ENCODE measurements at regions not wholly inside any gene's neighbourhood (a gene's known extent, or its start where the extent isn't known, plus 50 kb on each side); places are given as distances from the start of the nearest gene placed in this dataset.

DNA sequence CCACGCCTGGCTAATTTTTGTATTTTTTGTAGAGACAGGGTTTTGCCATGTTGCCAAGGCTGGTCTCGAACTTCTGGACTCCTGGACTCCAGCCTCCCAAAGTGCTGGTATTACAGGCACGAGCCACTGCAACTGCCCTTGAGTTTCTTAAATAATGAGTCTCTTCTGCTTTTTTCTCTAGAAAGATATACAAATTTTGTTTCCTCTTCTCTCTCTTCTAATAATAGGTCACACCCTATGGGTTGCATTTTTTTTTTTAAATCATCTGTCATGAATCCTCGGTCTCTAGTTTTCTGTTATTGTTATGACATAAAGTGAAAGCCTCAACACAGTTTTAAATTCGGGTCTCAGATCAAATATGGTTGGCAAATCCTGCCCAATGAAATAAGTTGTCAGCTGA lies 111.2 kb downstream of the IL12A start:
- TF ChIP-seq, protein P1, sequence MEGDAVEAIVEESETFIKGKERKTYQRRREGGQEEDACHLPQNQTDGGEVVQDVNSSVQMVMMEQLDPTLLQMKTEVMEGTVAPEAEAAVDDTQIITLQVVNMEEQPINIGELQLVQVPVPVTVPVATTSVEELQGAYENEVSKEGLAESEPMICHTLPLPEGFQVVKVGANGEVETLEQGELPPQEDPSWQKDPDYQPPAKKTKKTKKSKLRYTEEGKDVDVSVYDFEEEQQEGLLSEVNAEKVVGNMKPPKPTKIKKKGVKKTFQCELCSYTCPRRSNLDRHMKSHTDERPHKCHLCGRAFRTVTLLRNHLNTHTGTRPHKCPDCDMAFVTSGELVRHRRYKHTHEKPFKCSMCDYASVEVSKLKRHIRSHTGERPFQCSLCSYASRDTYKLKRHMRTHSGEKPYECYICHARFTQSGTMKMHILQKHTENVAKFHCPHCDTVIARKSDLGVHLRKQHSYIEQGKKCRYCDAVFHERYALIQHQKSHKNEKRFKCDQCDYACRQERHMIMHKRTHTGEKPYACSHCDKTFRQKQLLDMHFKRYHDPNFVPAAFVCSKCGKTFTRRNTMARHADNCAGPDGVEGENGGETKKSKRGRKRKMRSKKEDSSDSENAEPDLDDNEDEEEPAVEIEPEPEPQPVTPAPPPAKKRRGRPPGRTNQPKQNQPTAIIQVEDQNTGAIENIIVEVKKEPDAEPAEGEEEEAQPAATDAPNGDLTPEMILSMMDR (IDR thresholded peaks at IDR 0.05), result no peak
- TF ChIP-seq POLR2A (IDR thresholded peaks at IDR 0.05) (no peak), POLR2AphosphoS5 (IDR thresholded peaks at IDR 0.05; ENCODE audit: insufficient read depth in 1 of 2, low read depth in 1 of 2) (no peak)
